Mesothelial cell of epicardium (in vitro differentiated cells): ENCODE measurements at regions not wholly inside any gene's neighbourhood (a gene's known extent, or its start where the extent isn't known, plus 50 kb on each side); places are given as distances from the start of the nearest gene placed in this dataset.

Experiments used
- DNase-seq, 2 experiments: peaks; one replicate each; pipeline ENCODE4 v3.0.0; 2021; ENCODE audit warnings: low spot score in 2 of 2; ENCODE audit not compliant: unreplicated experiment in 2 of 2
- H3K27ac Mint-ChIP-seq: 2 replicates; pipeline ENCODE4 v1.8.0; 2021; ENCODE audit warnings: mixed read lengths
- H3K27me3 Mint-ChIP-seq: 2 replicates; pipeline ENCODE4 v1.8.0; 2021; ENCODE audit warnings: low read depth, mixed read lengths
- H3K36me3 Mint-ChIP-seq: 2 replicates; pipeline ENCODE4 v1.8.0; 2021; ENCODE audit warnings: mixed read lengths
- H3K4me1 Mint-ChIP-seq: 2 replicates; pipeline ENCODE4 v1.8.0; 2021; ENCODE audit warnings: mixed read lengths
- H3K4me3 Mint-ChIP-seq: 2 replicates; pipeline ENCODE4 v1.8.0; 2021; ENCODE audit warnings: mild to moderate bottlenecking, moderate library complexity, mixed read lengths
- H3K9me3 Mint-ChIP-seq: 2 replicates; pipeline ENCODE4 v1.8.0; 2021; ENCODE audit warnings: mixed read lengths
- TF ChIP-seq, protein P1 (sequence below): fragments of 200-600 bp; sonication (generic); IDR thresholded peaks from one replicate; pipeline ENCODE4 v1.5.0; 2021; ENCODE audit warnings: antibody characterized with exemption; ENCODE audit not compliant: unreplicated experiment

GRCh38 chr16:9489835-9490467, 398.5 kb downstream of the HAPSTR1 start:
- DNase-seq: peak in 1 of 2 experiments; percentile 54
- H3K36me3 Mint-ChIP-seq: no peaks in the 10 kb centered on the region
- peaks cover 16% of the 10 kb centered on the region for H3K27me3 Mint-ChIP-seq
- H3K27ac Mint-ChIP-seq: no peak overlapping the region
- H3K9me3 Mint-ChIP-seq: peaks cover 11% of the 10 kb centered on the region
- H3K4me1 Mint-ChIP-seq: no peaks in the 10 kb centered on the region
- TF ChIP-seq, protein P1, sequence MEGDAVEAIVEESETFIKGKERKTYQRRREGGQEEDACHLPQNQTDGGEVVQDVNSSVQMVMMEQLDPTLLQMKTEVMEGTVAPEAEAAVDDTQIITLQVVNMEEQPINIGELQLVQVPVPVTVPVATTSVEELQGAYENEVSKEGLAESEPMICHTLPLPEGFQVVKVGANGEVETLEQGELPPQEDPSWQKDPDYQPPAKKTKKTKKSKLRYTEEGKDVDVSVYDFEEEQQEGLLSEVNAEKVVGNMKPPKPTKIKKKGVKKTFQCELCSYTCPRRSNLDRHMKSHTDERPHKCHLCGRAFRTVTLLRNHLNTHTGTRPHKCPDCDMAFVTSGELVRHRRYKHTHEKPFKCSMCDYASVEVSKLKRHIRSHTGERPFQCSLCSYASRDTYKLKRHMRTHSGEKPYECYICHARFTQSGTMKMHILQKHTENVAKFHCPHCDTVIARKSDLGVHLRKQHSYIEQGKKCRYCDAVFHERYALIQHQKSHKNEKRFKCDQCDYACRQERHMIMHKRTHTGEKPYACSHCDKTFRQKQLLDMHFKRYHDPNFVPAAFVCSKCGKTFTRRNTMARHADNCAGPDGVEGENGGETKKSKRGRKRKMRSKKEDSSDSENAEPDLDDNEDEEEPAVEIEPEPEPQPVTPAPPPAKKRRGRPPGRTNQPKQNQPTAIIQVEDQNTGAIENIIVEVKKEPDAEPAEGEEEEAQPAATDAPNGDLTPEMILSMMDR: no peak
- H3K4me3 Mint-ChIP-seq: no peak overlapping the region

DNA sequence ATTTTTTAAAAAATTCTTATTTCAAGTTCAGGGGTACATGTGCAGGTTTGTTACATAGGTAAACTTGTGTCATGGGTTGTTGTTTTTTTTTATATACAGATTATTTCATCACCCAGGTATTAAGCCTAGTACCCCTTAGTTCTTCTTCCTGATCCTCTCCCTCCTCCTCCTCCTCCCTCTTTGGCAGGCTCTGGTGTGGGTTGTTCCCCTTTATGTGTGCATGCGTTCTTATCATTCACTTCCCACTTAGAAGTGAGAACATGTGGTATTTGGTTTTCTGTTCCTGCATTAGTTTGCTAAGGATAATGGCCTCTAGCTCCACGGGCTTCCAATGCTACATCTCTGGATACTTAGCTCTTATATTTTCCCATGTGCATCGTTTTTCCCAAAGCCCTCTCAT, 404.4 kb downstream of the HAPSTR1 start:
- no peaks in the 10 kb centered on the region for H3K27me3 Mint-ChIP-seq
- H3K4me3 Mint-ChIP-seq: no peak overlapping the region

GRCh38 chr16:9497750-9498149, 406.3 kb downstream of the HAPSTR1 start:
- Mint-ChIP-seq H3K27me3 (no peaks in the 10 kb centered on the region), H3K36me3 (no peaks in the 10 kb centered on the region)
- TF ChIP-seq, protein P1: no peak

More for the DNA sequence above, 404.4 kb downstream of the HAPSTR1 start:
- DNase-seq: no peak
- no peaks in the 10 kb centered on the region for H3K36me3 Mint-ChIP-seq
- H3K9me3 Mint-ChIP-seq: peaks cover 11% of the 10 kb centered on the region
- TF ChIP-seq, protein P1: no peak
- peaks cover 11% of the 10 kb centered on the region for H3K4me1 Mint-ChIP-seq
- no peak overlapping the region for H3K27ac Mint-ChIP-seq

DNA sequence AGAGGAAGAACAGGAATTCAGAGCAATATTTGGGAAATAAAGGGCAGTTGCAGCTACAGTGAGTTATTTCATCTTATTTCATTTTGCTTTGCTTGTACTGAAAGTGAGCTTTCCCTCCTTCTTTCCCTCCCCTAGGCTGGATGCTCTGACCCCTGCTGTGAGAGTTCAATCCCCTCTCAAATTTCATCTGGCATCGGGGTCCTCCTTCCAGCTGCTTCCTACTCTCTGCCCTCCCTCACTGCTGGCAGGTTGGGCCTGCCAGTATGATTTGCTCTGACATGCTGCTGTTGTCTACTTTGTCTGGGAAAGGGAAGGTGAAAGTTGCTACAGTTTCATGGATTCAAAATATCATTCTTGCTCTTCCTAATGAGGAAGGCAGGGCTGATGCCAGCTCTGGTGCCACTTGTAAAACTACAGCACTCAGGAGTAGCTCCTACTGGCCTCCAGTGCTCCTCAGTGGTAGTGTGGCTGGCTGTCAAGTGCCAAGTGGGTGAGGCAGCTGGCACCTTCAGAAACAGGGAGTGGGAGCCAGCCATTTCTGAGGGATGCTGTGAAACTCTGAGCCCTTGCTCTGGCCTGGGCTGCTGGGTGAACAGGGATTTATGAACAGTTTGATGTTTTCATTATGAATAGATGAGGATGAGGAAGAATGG, 408.6 kb downstream of the HAPSTR1 start:
- Mint-ChIP-seq H3K27ac (no peak overlapping the region), H3K4me3 (no peak overlapping the region), H3K9me3 (no peaks in the 10 kb centered on the region), H3K36me3 (no peaks in the 10 kb centered on the region), H3K27me3 (no peaks in the 10 kb centered on the region), H3K4me1 (peaks cover 40% of the 10 kb centered on the region)
- DNase-seq: no peak
- TF ChIP-seq, protein P1: no peak

More at GRCh38 chr16:9497750-9498149, 406.3 kb downstream of the HAPSTR1 start:
- peaks cover 26% of the 10 kb centered on the region for H3K4me1 Mint-ChIP-seq
- DNase-seq: no peak
- H3K27ac Mint-ChIP-seq: no peak overlapping the region
- no peaks in the 10 kb centered on the region for H3K9me3 Mint-ChIP-seq
- no peak overlapping the region for H3K4me3 Mint-ChIP-seq

- Mint-ChIP-seq H3K36me3 (no peaks in the 10 kb centered on the region), H3K4me3 (no peak overlapping the region), H3K27me3 (no peaks in the 10 kb centered on the region), H3K27ac (no peak overlapping the region), H3K4me1 (peaks cover 40% of the 10 kb centered on the region), H3K9me3 (peaks cover 4% of the 10 kb centered on the region)
- no peak for DNase-seq
- TF ChIP-seq, protein P1: no peak
Observed at GRCh38 chr16:9500872-9501271, 409.4 kb downstream of the HAPSTR1 start.
